Right hindlimb (tissue), 1 donor: ENCODE measurements at regions not wholly inside any gene's neighbourhood (a gene's known extent, or its start where the extent isn't known, plus 50 kb on each side); places are given as distances from the start of the nearest gene placed in this dataset.
"Not testable (repeated sequence)": the region's sequence is repeated elsewhere in the genome, so short reads cannot be mapped to it uniquely, and the experiment has no call there.

Experiments
- DNase-seq: peaks from one replicate; pipeline ENCODE4 v3.0.0-alpha.2; 2018

GRCh38 chr15:38750786-38751185 is 186.2 kb upstream of the RASGRP1 start:
- DNase-seq = no peak

DNA sequence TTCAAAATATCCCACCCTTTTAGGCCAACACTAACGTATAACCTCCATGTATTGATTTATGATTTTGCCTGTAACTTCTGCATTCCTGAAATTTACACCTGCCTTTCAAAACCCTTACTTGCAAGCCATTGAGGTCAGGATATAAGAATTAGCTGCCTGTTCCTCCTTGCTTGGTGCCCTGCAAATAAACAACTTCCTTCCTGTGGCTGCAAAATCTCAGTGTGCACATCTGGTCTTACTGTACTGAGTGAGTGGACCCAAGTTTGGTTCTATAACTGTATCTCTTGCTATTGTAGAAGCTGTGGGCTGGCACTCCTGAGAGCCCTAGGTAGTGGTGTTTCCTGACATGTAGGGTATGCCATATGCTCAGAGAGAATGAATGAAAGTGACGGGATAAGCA is 191.1 kb upstream of the RASGRP1 start:
- DNase-seq = no peak

DNA sequence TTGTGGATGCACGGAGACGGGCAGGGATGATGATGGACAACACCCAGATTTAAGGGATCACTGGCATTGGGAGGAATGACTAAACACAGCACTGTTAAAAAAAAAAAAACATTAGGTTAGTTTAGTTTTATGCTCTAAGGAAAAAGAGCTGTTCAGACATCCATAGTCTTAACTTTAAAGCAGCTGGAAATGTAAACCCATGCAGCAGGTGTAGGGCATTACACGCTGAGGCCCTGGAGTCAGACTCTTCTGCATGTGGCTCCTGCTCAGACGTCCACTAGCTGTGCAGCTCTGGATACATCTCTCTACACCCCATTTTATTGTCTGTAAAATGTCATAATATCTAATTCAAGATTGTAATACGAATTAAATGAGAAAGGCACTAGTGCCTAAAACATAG is 191.8 kb upstream of the RASGRP1 start:
- no peak for DNase-seq

GRCh38 chr15:38758043-38758442 is 193.4 kb upstream of the RASGRP1 start:
- peak; percentile 32 for DNase-seq

DNA sequence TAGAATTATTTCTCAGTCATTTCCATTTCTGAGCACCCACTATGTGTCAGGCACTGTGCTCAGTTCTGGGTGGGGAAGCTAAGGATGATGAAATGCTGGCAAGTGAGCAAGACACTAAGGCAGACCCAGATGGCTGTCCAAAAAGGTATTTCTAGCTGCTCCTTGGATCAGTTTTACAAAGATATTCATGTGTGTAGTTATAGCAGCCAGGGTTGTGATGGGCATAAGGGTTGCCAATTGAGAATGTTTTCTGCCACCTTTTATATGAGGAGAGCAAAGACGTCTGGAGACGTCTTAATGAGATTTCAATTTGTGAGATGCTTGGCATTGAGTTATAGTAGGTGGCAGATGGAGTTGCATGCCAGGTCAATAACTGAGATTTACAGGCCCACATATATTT is 197.1 kb upstream of the RASGRP1 start:
- no peak for DNase-seq

DNA sequence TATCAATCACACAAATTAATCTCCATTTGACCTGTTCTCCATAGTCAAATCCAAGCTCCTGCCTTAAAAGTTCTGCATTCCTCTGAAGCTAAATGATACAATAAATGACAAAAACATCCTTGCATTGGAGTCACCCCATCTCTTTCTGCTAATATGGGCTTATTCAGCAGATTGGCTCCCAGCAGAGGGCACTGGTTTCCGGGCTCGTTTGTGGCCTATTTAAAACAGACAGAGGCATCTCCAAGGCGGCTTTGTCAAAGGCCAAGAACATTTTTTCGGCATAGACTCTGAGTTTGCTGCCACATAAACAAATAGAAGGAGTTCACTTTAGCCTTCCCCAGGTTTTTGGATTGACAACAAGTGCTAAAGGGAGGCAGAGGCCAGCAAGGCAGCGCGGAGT is 204.4 kb upstream of the RASGRP1 start:
- peak; percentile 44 for DNase-seq

DNA sequence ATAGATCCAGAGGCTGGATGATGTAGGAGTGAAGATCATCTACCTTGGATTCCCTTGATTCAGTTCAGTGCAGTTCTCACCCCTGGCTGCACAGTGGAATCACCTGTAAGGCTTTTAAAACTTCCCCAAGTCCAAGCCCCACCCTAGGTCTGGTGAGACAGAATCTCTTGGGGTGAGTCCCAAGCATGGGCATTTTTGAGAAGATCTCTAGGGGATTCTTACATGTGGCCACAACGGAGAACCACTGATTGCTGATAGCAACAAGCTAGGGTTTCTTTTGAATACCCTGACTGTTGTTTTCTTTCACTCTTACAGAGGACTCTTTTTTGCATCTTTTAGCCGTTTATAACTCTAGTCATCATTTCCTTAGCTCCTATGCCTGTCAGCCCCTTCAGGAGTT is 204.9 kb upstream of the RASGRP1 start:
- no peak for DNase-seq

- not testable (repeated sequence) for DNase-seq
Measured at GRCh38 chr15:38774076-38774475, 209.5 kb upstream of the RASGRP1 start.

- no peak for DNase-seq
Measured at GRCh38 chr15:38781196-38781595, 216.6 kb upstream of the RASGRP1 start.

- no peak for DNase-seq
Measured at GRCh38 chr15:38782156-38782555, 217.5 kb upstream of the RASGRP1 start.

DNA sequence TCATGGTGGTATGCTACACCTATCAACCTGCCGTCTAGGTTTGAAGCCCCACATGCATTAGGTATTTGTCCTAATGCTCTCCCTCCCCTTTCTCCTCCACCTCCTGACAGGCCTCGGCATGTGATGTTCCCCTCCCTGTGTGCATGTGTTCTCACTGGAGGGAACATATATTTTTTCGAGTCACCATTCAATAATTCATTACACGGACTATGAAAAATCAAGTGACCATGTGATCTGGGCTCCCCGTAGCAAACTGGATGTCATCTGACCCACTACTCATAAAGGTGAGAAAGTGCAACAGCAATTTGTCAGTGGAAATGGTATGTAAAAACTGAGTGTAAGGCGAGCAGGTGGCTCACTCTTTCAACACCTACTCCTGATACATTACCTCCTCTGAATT is 224.3 kb upstream of the RASGRP1 start:
- DNase-seq = no peak

- no peak for DNase-seq
Measured at GRCh38 chr15:38789566-38789965, 225.0 kb upstream of the RASGRP1 start.

- peak; percentile 45 for DNase-seq
Measured at GRCh38 chr15:38793206-38793810, 228.7 kb upstream of the RASGRP1 start.

- DNase-seq = no peak
Measured at GRCh38 chr15:38795471-38796245, 231.0 kb upstream of the RASGRP1 start.

DNA sequence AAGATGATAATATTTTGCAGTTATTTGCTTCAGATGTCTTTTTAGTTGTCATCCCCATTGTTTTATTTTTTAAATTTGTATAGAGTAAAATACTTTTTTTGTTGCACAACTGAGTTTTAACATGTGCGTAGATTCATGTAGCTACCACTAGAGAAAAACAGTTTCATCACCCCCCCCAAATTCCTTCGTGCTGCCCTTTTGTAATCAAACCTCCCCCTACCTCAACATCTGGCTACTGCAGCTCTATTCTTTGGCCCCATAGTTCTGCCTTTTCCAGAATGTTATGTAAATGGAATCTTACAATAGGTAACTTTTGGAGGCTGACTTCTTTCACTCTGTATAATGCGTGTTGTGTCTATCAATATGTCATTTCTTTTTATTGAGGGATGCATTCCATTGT is 232.0 kb upstream of the RASGRP1 start:
- DNase-seq = no peak

- DNase-seq = not testable (repeated sequence)
Measured at GRCh38 chr15:38797506-38797905, 232.9 kb upstream of the RASGRP1 start.

- not testable (repeated sequence) for DNase-seq
Measured at GRCh38 chr15:38799202-38799601, 234.6 kb upstream of the RASGRP1 start.

GRCh38 chr15:38809621-38810020 is 245.0 kb upstream of the RASGRP1 start:
- DNase-seq = no peak

DNA sequence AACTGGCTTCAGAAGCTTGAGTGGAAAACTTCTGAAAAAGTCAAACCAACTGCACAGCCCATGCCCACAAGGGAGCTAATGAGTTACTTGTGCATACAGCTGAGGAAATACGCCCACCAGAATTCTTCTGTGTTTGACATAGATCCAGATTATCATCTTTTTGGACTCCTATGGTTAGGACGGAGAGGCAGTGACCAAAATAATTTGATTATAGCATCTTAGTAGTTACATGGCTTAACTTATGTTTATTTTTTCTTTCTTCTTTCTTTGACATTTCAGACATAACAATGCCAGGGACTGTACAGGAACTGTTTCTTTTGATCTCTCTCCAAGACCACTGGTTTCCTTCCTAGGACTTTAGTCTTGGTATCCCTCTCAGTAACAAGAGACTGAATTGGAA is 246.1 kb upstream of the RASGRP1 start:
- no peak for DNase-seq

- DNase-seq = not testable (repeated sequence)
Measured at GRCh38 chr15:38814254-38814653, 249.6 kb upstream of the RASGRP1 start.

DNA sequence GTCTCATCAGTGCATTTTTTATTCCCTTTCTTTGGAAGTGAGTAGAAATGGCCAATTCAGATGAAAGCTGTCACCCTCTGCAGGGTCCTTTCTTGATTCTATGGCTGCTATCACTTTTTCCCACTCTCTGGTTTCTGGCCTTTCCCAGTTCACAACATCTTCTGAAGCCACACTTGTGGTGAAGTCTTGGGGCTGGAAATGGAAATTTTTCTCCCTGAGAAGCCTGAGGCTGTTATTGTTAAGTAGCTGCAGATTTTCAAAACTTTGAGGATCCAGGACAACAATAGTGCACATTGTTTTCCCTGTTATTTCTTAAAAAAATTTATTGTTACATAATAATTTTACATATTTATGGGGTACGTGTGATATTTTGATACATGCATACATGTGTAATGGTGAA is 250.3 kb upstream of the RASGRP1 start:
- no peak for DNase-seq

GRCh38 chr15:38817427-38818156 is 253.0 kb upstream of the RASGRP1 start:
- peak; percentile 87 for DNase-seq

DNA sequence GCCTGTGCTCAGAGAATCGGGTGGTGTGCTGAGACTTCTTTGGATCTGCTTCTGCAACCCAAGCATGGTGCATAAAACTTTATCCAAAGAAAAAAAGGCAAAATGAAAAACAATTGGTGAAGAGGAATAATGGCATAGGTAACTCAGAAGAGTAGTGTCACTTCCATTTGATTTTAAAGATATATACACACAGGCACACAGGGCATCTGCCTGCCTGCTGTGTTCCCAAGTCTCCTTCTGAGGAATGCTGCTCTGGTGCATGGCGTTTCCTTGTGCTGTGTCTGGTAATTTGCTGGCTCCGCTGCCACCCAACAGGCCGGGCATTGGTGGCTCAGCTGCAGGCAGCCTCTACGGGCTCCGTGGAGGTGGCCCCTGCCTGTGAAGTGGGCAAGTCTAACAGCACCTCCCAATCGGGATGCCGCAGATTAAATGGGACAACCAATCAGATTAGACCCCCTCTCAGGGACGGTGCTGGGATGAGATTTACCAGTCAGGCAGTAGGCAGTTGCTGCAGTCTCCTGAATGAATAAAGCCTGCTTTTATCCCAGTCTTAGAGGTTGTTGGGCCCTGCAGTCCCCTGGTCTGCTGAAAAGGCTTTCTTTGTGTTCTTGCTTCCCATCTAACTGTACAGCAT is 253.7 kb upstream of the RASGRP1 start:
- DNase-seq = peak; percentile 45
